ENCODE measurements at regions not wholly inside any gene's neighbourhood (a gene's known extent, or its start where the extent isn't known, plus 50 kb on each side); places are given as distances from the start of the nearest gene placed in this dataset.

DNA sequence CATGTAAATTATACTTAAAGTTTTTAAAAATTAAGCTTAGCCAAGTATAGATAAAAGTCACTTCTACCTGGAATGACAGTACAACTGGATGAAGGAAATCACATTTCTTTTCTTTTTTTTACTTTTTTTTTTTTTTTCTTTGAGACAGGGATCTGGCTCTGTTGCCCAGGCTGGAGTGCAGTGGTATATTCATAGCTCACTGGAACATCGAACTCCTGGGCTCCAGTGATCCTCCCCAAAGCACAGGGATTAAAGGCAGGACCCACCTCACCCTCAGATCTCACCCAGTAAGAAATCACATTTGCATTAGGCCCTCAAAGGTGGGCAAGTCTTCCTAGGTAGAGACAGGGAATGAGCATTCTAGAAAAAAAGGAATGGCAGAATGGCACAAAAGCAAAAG lies 69.5 kb upstream of the C1GALT1 start:
- TF ChIP-seq, protein P1, sequence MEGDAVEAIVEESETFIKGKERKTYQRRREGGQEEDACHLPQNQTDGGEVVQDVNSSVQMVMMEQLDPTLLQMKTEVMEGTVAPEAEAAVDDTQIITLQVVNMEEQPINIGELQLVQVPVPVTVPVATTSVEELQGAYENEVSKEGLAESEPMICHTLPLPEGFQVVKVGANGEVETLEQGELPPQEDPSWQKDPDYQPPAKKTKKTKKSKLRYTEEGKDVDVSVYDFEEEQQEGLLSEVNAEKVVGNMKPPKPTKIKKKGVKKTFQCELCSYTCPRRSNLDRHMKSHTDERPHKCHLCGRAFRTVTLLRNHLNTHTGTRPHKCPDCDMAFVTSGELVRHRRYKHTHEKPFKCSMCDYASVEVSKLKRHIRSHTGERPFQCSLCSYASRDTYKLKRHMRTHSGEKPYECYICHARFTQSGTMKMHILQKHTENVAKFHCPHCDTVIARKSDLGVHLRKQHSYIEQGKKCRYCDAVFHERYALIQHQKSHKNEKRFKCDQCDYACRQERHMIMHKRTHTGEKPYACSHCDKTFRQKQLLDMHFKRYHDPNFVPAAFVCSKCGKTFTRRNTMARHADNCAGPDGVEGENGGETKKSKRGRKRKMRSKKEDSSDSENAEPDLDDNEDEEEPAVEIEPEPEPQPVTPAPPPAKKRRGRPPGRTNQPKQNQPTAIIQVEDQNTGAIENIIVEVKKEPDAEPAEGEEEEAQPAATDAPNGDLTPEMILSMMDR (IDR thresholded peaks at IDR 0.05 in 4 of 5, conservative IDR thresholded peaks at IDR 0.05 in 1 of 5), result no peak
- TF ChIP-seq POLR2A (IDR thresholded peaks at IDR 0.05), result no peak

Data from gastrocnemius medialis (tissue), 4 donors.